RWPE2 (cell line): ENCODE measurements at regions not wholly inside any gene's neighbourhood (a gene's known extent, or its start where the extent isn't known, plus 50 kb on each side); places are given as distances from the start of the nearest gene placed in this dataset.

Experiments used
- ATAC-seq: fragments of 200-7000 bp; cut with Tn5 transposase; 3 replicates; pipeline ENCODE4 v1.9.1; 2021; ENCODE audit warnings: low read depth
- DNase-seq: peaks from one replicate; pipeline ENCODE4 v3.0.0-alpha.2; 2020; ENCODE audit warnings: low spot score
- H3K27ac ChIP-seq: fragments of 450-650 bp; 2 replicates; pipeline ENCODE4 v1.5.1; 2017; ENCODE audit warnings: mild to moderate bottlenecking; ENCODE audit not compliant: poor library complexity, severe bottlenecking
- H3K27me3 ChIP-seq: fragments of 250-450 bp; sonication (Bioruptor Pico); 2 replicates; pipeline ENCODE4 v1.5.1; 2021; ENCODE audit warnings: mild to moderate bottlenecking, moderate library complexity; ENCODE audit not compliant: insufficient read depth, poor library complexity, severe bottlenecking
- H3K36me3 ChIP-seq: fragments of 250-450 bp; sonication (Bioruptor Pico); 2 replicates; pipeline ENCODE4 v1.5.1; 2020; ENCODE audit warnings: low read depth, mild to moderate bottlenecking, moderate library complexity
- H3K4me1 ChIP-seq: fragments of 250-450 bp; sonication (Bioruptor Pico); 2 replicates; pipeline ENCODE4 v1.5.1; 2021; ENCODE audit warnings: mild to moderate bottlenecking, moderate library complexity; ENCODE audit not compliant: insufficient read depth, poor library complexity, severe bottlenecking
- H3K4me3 ChIP-seq: fragments of 250-450 bp; sonication (Bioruptor Pico); 2 replicates; pipeline ENCODE4 v1.5.1; 2021; ENCODE audit warnings: mild to moderate bottlenecking, moderate library complexity; ENCODE audit not compliant: severe bottlenecking
- H3K9me3 ChIP-seq: fragments of 250-450 bp; sonication (Bioruptor Pico); 2 replicates; pipeline ENCODE4 v1.5.1; 2021; ENCODE audit warnings: mild to moderate bottlenecking, moderate library complexity; ENCODE audit not compliant: severe bottlenecking
- TF ChIP-seq, protein P1 (sequence below): fragments of 450-650 bp; IDR thresholded peaks from one replicate; pipeline ENCODE4 v1.5.1; 2017; ENCODE audit warnings: mild to moderate bottlenecking, moderate library complexity; ENCODE audit not compliant: poor library complexity, severe bottlenecking

DNA sequence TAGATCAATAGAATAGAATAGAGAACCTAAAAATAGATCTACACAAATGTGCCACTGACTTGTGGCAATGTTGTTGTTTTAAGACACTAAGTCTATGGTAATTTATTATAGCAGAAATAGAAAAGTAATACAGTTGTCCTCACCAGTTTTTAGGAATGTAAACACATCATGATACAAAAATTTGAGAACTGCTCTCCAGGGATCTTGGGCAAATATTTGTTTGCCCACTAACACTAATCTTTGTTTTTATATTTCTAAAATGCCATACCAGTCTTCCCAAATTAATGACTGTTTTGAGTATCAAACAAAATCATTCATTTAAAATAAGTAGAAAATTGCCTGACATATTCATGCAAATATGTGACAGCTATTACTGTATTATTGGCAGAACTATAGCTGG is 297.6 kb downstream of the BRINP1 start:
- TF ChIP-seq, protein P1, sequence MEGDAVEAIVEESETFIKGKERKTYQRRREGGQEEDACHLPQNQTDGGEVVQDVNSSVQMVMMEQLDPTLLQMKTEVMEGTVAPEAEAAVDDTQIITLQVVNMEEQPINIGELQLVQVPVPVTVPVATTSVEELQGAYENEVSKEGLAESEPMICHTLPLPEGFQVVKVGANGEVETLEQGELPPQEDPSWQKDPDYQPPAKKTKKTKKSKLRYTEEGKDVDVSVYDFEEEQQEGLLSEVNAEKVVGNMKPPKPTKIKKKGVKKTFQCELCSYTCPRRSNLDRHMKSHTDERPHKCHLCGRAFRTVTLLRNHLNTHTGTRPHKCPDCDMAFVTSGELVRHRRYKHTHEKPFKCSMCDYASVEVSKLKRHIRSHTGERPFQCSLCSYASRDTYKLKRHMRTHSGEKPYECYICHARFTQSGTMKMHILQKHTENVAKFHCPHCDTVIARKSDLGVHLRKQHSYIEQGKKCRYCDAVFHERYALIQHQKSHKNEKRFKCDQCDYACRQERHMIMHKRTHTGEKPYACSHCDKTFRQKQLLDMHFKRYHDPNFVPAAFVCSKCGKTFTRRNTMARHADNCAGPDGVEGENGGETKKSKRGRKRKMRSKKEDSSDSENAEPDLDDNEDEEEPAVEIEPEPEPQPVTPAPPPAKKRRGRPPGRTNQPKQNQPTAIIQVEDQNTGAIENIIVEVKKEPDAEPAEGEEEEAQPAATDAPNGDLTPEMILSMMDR: no peak

DNA sequence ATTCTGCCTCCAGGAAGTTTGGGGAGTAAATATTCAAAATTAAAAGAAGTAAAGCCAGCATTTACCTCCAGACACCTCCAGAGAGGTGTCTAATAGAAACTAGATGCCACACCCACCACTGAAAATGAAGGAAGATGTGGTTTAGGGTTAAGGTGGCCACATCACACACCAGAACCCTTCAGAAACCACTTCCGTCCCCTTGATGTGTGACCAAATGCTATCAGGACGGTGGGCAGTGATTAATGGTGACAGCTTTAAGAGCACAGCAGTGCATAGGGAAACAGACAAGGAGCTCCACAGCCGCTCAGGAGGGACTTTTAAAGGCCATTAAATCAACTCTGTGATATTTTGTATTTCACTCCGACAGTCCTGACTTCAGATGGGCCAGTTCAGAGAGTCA is 295.2 kb downstream of the BRINP1 start:
- no peak overlapping the region for H3K27ac ChIP-seq
- DNase-seq (no peak), ATAC-seq (no peak)
- H3K4me3 ChIP-seq: no peak overlapping the region
- H3K27me3 ChIP-seq: no peaks in the 10 kb centered on the region
- no peaks in the 10 kb centered on the region for H3K4me1 ChIP-seq
- no peaks in the 10 kb centered on the region for H3K9me3 ChIP-seq
- no peaks in the 10 kb centered on the region for H3K36me3 ChIP-seq
- TF ChIP-seq, protein P1: no peak

More for the DNA sequence above, 297.6 kb downstream of the BRINP1 start:
- Histone ChIP-seq H3K27ac (no peak overlapping the region), H3K4me3 (no peak overlapping the region), H3K27me3 (no peaks in the 10 kb centered on the region), H3K9me3 (no peaks in the 10 kb centered on the region), H3K36me3 (no peaks in the 10 kb centered on the region), H3K4me1 (no peaks in the 10 kb centered on the region)
- DNase-seq (no peak), ATAC-seq (no peak)

DNA sequence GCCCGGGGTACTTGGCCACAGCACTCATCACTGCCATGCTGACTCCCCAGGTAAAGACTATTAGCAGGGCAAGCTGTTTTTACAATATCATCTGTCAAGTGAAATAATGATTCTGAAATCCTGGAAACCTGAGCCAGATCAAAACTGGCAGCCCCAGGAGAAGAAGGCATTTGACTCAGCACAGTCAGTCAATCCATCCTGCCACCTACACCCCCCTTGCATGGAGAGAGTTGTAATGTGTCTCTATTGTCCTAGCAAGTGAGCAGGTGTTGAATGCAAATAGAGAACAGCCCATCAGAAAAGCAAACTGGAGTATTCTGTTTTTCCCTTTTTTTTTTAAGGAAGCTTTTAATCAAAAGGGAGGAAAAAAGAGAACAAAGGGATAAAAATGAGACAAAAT is 291.2 kb downstream of the BRINP1 start:
- Histone ChIP-seq H3K4me3 (no peak overlapping the region), H3K4me1 (no peaks in the 10 kb centered on the region), H3K27ac (no peak overlapping the region), H3K36me3 (no peaks in the 10 kb centered on the region), H3K9me3 (no peaks in the 10 kb centered on the region), H3K27me3 (no peaks in the 10 kb centered on the region)
- TF ChIP-seq, protein P1: no peak
- ATAC-seq (no peak), DNase-seq (no peak)

DNA sequence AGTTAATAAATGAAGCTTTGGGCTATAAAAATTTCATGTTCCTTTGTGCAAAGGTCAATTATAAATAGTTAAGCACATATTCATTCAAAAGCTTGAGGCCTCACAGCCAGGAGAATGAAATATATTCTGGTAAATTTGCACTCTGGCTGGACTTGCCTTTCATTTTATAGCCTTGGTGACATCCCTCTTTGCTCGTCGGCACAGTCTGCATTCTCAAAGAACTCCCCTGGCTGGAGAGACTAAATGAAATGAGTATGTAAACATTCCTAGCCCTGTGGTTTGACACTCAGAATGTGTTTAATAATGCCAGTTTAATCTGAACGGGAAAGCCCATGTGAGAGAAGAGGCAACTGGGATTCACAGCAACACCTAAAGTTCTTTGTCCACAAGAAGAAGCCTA is 285.6 kb downstream of the BRINP1 start:
- H3K27ac ChIP-seq: no peak overlapping the region
- TF ChIP-seq, protein P1: no peak
- H3K27me3 ChIP-seq: no peaks in the 10 kb centered on the region
- H3K4me1 ChIP-seq: no peaks in the 10 kb centered on the region
- DNase-seq: no peak
- ATAC-seq: no peak
- H3K4me3 ChIP-seq: no peak overlapping the region
- no peaks in the 10 kb centered on the region for H3K9me3 ChIP-seq
- H3K36me3 ChIP-seq: no peaks in the 10 kb centered on the region

DNA sequence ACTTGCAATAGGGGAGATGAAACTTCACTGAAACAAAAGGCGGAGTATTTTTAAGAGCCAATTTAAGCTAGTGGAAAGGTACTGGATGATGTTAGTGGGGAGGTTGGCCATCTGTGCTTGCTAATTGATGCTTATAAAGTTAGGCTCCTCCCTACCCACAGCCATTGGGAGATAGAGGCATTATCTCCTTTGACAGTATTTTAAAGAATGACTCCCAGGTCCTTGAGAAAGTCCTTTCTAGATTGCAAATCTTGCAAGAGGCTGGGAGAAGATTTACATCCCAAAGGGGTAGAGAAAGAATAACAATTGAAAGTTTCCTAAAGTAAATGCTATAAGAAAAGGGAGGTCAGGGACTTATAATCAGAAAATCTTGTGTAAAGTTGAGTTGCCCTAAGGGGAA is 282.6 kb downstream of the BRINP1 start:
- Histone ChIP-seq H3K27me3 (no peaks in the 10 kb centered on the region), H3K27ac (no peak overlapping the region), H3K4me1 (no peaks in the 10 kb centered on the region), H3K4me3 (no peak overlapping the region), H3K9me3 (no peaks in the 10 kb centered on the region), H3K36me3 (no peaks in the 10 kb centered on the region)
- no peak for ATAC-seq
- no peak for DNase-seq
- TF ChIP-seq, protein P1: no peak
